Nephron progenitor cell (in vitro differentiated cells): ENCODE measurements at regions not wholly inside any gene's neighbourhood (a gene's known extent, or its start where the extent isn't known, plus 50 kb on each side); places are given as distances from the start of the nearest gene placed in this dataset.

Experiments used
- DNase-seq: peaks from one replicate; pipeline ENCODE4 v3.0.0; 2021
- H3K27ac Mint-ChIP-seq: 2 replicates; pipeline ENCODE4 v1.8.0; 2021; ENCODE audit warnings: mild to moderate bottlenecking, moderate library complexity, mixed read lengths
- H3K27me3 Mint-ChIP-seq: 2 replicates; pipeline ENCODE4 v1.8.0; 2021; ENCODE audit warnings: mild to moderate bottlenecking, low read depth, mixed read lengths; ENCODE audit not compliant: poor library complexity
- H3K36me3 Mint-ChIP-seq: 2 replicates; pipeline ENCODE4 v1.8.0; 2021; ENCODE audit warnings: low read depth, mixed read lengths
- H3K4me1 Mint-ChIP-seq: 2 replicates; pipeline ENCODE4 v1.8.0; 2021; ENCODE audit warnings: mixed read lengths
- H3K4me3 Mint-ChIP-seq: 2 replicates; pipeline ENCODE4 v1.8.0; 2021; ENCODE audit warnings: mild to moderate bottlenecking, moderate library complexity, mixed read lengths
- H3K9me3 Mint-ChIP-seq: 2 replicates; pipeline ENCODE4 v1.8.0; 2021; ENCODE audit warnings: mild to moderate bottlenecking, moderate library complexity, mixed read lengths
- CTCF ChIP-seq: fragments of 200-600 bp; sonication (generic); IDR thresholded peaks from 2 replicates; pipeline ENCODE4 v1.5.0; 2021; ENCODE audit warnings: antibody characterized with exemption

- TF ChIP-seq CTCF, result no peak
These were observed 89.5 kb upstream of the TMPO start for GRCh38 chr12:98425859-98426258.

DNA sequence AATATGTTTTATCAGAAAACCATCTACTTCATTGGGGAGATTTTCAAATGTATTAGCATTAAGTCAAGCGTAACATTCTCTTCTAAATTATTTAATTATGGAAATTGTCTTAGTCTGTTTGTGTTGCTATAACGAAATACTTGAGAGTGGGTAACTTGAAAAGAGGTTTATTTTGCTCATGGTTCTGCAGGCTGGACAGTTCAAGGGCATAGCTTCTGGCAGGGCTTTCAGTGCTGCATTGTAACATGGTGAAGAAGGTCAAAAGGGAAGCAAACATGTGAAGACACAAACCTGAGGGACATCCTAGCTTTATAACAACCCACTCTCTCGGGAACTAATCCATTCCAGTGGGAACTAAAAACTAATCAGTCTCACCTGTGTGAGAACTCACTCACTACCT is 84.3 kb upstream of the TMPO start:
- Mint-ChIP-seq H3K27me3 (peaks cover 4% of the 10 kb centered on the region), H3K4me1 (no peaks in the 10 kb centered on the region), H3K9me3 (peaks cover 43% of the 10 kb centered on the region), H3K4me3 (no peak overlapping the region), H3K27ac (no peak overlapping the region), H3K36me3 (peaks cover 5% of the 10 kb centered on the region)
- DNase-seq, result no peak
- TF ChIP-seq CTCF, result no peak

More at GRCh38 chr12:98425859-98426258, 89.5 kb upstream of the TMPO start:
- H3K27me3 Mint-ChIP-seq, result no peaks in the 10 kb centered on the region
- peaks cover 6% of the 10 kb centered on the region for H3K4me1 Mint-ChIP-seq
- H3K9me3 Mint-ChIP-seq, result peaks cover 2% of the 10 kb centered on the region
- no peaks in the 10 kb centered on the region for H3K36me3 Mint-ChIP-seq
- no peak overlapping the region for H3K4me3 Mint-ChIP-seq
- no peak overlapping the region for H3K27ac Mint-ChIP-seq
- DNase-seq, result no peak

DNA sequence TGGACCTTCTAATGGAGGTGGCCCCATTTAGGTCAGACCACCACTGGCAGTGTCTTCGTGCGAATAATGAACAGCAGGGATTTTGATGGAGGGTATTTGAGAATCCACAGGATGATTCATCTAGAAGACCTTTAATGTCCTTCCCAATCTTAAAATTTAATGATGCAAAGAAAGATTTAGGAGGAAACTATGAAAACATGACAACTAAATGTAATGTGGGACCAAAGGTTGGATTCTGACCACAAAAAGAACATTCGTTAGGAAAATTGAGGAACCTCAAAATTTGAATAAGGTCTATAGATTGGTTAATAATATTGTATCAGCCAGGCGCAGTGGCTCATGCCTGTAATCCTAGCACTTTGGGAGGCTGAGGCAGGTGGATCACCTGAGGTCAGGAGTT is 78.2 kb upstream of the TMPO start:
- Mint-ChIP-seq H3K27me3 (no peaks in the 10 kb centered on the region), H3K9me3 (peaks cover 31% of the 10 kb centered on the region), H3K4me3 (no peak overlapping the region), H3K4me1 (peaks cover 11% of the 10 kb centered on the region), H3K36me3 (peaks cover 5% of the 10 kb centered on the region), H3K27ac (no peak overlapping the region)
- TF ChIP-seq CTCF, result no peak
- no peak for DNase-seq

GRCh38 chr12:98437806-98438595 is 77.4 kb upstream of the TMPO start:
- TF ChIP-seq CTCF, result no peak
- Mint-ChIP-seq H3K36me3 (peaks cover 5% of the 10 kb centered on the region), H3K27ac (no peak overlapping the region), H3K27me3 (peaks cover 5% of the 10 kb centered on the region), H3K4me3 (no peak overlapping the region), H3K9me3 (peaks cover 29% of the 10 kb centered on the region), H3K4me1 (peaks cover 11% of the 10 kb centered on the region)
- DNase-seq, result no peak

DNA sequence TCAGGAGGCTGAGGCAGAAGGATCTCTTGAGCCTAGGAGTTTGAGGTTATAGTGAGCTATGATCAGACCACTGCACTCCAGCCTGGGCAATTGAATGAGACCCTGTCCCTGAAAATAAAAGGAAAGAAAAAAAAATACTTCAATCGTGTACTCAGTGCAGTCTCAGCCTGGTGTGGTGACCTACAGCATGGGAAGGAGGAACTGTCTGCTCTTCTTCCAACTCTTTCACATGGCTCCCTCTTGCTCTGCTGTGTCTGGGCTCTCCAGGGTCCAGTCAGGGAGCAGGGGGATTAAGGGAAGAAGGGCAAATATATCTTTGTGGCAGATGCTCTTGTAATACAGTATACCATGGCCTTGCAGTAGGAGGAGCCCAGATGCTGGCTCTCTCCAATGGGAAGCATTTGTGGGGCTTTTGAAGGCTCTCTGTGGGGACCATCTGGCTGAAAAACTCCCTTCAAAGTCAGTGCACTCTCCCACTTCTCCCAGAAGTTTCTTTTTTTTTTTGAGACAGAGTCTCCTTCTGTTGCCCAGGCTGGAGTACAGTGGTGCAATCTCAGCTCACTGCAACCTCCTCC is 76.6 kb upstream of the TMPO start:
- no peak for DNase-seq
- Mint-ChIP-seq H3K27me3 (peaks cover 5% of the 10 kb centered on the region), H3K4me1 (peaks cover 11% of the 10 kb centered on the region), H3K4me3 (no peak overlapping the region), H3K27ac (no peak overlapping the region), H3K9me3 (peaks cover 24% of the 10 kb centered on the region), H3K36me3 (peaks cover 5% of the 10 kb centered on the region)
- TF ChIP-seq CTCF, result no peak
